ENCODE measurements at regions not wholly inside any gene's neighbourhood (a gene's known extent, or its start where the extent isn't known, plus 50 kb on each side); places are given as distances from the start of the nearest gene placed in this dataset.
"Not testable (repeated sequence)": the region's sequence is repeated elsewhere in the genome, so short reads cannot be mapped to it uniquely, and the experiment has no call there.

DNA sequence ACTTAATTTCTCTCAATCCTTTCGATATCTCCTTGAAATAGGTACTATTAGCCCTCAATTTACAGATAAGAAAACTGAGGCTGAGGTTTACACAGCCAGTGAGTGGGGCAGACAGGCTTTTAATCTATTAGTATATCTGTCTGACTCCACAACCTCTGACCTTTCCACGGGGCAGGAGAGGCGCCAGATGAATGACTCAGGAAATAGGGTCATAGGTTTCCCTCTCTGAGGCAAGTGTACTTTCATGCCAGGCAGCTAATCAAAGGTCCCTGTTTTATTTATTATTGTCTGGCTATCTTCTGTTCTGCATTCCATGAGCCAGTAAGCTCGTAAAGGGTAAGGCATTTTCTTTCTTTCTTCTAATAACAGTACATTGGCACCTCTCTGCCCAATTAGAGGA is 79.6 kb upstream of the KLF4 start:
- no peak for FAIRE-seq
- no peak for DNase-seq (ENCODE audit: low read depth)
- H3K36me3 ChIP-seq (ENCODE audit: control insufficient read depth, insufficient read depth, low read length), result no peaks in the 10 kb centered on the region
- H3K4me3 ChIP-seq (ENCODE audit: low read depth, low read length), result no peak overlapping the region
- no peaks in the 10 kb centered on the region for H3K27me3 ChIP-seq (ENCODE audit: control insufficient read depth, insufficient read depth, low read length)
- TF ChIP-seq CTCF (IDR thresholded peaks at IDR 0.05; ENCODE audit: insufficient read depth, low read length, severe bottlenecking), result no peak

GRCh38 chr9:107568406-107568805 is 78.8 kb upstream of the KLF4 start:
- H3K27me3 ChIP-seq (ENCODE audit: control insufficient read depth, insufficient read depth, low read length); FAIRE-seq; H3K36me3 ChIP-seq (ENCODE audit: control insufficient read depth, insufficient read depth, low read length); H3K4me3 ChIP-seq (ENCODE audit: low read depth, low read length); DNase-seq (ENCODE audit: low read depth): not testable (repeated sequence)

DNA sequence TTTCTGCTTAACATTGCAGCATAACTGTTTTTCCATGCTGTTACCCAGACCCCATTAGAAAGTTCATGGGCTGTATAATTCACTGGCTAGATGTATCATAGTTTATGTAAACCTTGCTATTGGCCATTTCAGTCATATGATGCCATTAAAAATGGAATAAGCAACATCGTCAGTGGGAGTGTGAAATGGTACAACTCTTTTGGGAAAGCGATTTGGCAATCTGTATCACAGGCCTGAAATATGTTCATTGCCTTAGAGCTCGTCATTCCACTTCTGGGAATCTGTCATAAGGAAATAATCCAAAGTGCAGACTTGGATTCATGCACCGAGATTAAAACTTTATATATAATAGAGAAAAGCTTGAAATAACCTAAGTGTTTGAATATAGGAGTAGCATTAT is 77.9 kb upstream of the KLF4 start:
- no peaks in the 10 kb centered on the region for H3K36me3 ChIP-seq (ENCODE audit: control insufficient read depth, insufficient read depth, low read length)
- no peak for TF ChIP-seq CTCF (IDR thresholded peaks at IDR 0.05; ENCODE audit: insufficient read depth, low read length, severe bottlenecking)
- DNase-seq (ENCODE audit: low read depth) (no peak), FAIRE-seq (no peak)
- H3K4me3 ChIP-seq (ENCODE audit: low read depth, low read length), result no peak overlapping the region
- no peaks in the 10 kb centered on the region for H3K27me3 ChIP-seq (ENCODE audit: control insufficient read depth, insufficient read depth, low read length)

DNA sequence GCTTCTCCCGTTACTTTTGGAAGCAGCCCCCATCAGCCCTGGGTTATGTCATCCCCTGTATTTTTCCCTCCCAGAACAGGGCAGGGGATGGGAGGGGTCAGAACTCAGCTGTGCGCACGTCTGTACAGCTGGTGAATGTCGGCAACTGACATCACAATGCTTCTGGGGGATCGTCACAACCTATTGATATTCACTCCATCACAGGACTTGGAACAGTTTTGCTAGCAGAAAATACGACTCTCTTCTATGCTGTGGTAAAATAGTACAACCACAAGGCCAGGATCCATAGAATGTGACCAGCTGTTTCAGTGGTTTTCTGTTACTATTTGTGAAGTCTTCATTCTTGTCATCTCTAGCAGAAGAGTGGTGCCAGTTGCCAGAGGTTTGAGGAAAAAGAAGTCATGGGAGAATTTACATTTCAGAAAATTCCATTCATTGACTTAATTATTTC is 77.1 kb upstream of the KLF4 start:
- no peaks in the 10 kb centered on the region for H3K27me3 ChIP-seq (ENCODE audit: control insufficient read depth, insufficient read depth, low read length)
- no peak for TF ChIP-seq CTCF (IDR thresholded peaks at IDR 0.05; ENCODE audit: insufficient read depth, low read length, severe bottlenecking)
- H3K4me3 ChIP-seq (ENCODE audit: low read depth, low read length), result no peak overlapping the region
- no peaks in the 10 kb centered on the region for H3K36me3 ChIP-seq (ENCODE audit: control insufficient read depth, insufficient read depth, low read length)
- FAIRE-seq, result no peak
- DNase-seq (ENCODE audit: low read depth), result no peak

DNA sequence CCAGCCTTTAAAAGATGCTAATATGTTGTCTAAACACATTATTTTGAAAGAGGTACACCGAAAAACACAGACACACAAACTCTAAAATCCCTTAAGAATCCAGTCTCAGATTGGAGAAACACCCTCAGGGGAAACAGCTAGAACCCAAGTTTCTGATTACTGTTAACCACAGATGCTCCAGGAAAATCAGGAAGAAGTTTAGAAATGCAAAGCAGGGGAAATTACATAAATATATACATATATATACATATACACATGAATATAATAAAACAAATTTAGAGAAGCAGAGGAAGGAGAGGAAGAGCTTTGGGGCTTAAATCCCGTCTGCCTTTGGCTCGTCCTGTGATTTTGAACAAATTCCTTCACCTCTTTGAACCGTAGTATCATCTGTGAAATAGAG is 73.2 kb upstream of the KLF4 start:
- no peaks in the 10 kb centered on the region for H3K27me3 ChIP-seq (ENCODE audit: control insufficient read depth, insufficient read depth, low read length)
- H3K4me3 ChIP-seq (ENCODE audit: low read depth, low read length), result no peak overlapping the region
- no peaks in the 10 kb centered on the region for H3K36me3 ChIP-seq (ENCODE audit: control insufficient read depth, insufficient read depth, low read length)
- TF ChIP-seq CTCF (IDR thresholded peaks at IDR 0.05; ENCODE audit: insufficient read depth, low read length, severe bottlenecking), result no peak
- DNase-seq (ENCODE audit: low read depth) (no peak), FAIRE-seq (no peak)

DNA sequence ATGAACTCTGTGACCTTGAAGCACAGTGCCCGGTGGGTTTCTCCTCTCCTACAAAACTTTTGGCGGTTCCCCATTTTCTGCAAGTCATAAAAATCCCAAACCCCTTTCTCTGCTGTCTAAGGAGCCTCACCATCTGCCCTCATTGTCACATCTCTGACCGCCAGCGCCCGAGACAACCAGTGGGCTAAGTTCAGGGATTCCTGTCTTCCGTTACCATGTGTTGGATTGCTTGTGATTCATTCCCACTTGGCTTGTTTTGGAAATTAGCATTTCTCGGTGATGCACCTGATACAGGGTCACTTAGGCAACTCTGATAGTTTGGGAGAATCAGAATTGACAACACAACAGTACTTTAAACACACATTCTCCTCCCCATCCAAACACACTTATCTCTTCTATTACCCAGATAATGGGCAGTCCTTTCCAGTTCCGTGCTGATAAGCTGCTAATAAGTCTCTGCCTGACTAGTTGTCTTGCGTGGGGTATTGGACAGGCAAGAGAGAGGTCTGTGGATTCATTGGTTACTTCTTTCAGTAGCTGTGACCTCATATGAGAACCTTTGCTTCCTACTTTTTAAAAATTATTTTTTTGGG is 70.0 kb upstream of the KLF4 start:
- no peaks in the 10 kb centered on the region for H3K27me3 ChIP-seq (ENCODE audit: control insufficient read depth, insufficient read depth, low read length)
- no peaks in the 10 kb centered on the region for H3K36me3 ChIP-seq (ENCODE audit: control insufficient read depth, insufficient read depth, low read length)
- TF ChIP-seq CTCF (IDR thresholded peaks at IDR 0.05; ENCODE audit: insufficient read depth, low read length, severe bottlenecking), result no peak
- FAIRE-seq, result peak; percentile 79
- no peak for DNase-seq (ENCODE audit: low read depth)
- H3K4me3 ChIP-seq (ENCODE audit: low read depth, low read length), result no peak overlapping the region

All from bronchial epithelial cell (primary cell).